Hepatocyte (in vitro differentiated cells): ENCODE measurements at regions not wholly inside any gene's neighbourhood (a gene's known extent, or its start where the extent isn't known, plus 50 kb on each side); places are given as distances from the start of the nearest gene placed in this dataset.

Experiments
- DNase-seq: peaks from one replicate; pipeline ENCODE4 v3.0.0-alpha.2; 2016; ENCODE audit warnings: low spot score
- H2AFZ ChIP-seq: fragments of 200-600 bp; sonication (generic); 2 replicates; pipeline ENCODE4 v1.6.0; 2016; ENCODE audit warnings: antibody characterized with exemption, mild to moderate bottlenecking
- H3K27ac ChIP-seq: fragments of 200-600 bp; sonication (generic); 2 replicates; pipeline ENCODE4 v1.5.1; 2016; ENCODE audit warnings: mild to moderate bottlenecking
- H3K27me3 ChIP-seq: fragments of 200-600 bp; sonication (generic); 2 replicates; pipeline ENCODE4 v1.6.1; 2016
- H3K36me3 ChIP-seq: fragments of 200-600 bp; sonication (generic); replicated peaks from 2 replicates; pipeline ENCODE4 v1.5.1; 2016; ENCODE audit warnings: low read depth; ENCODE audit not compliant: insufficient read depth
- H3K4me1 ChIP-seq: fragments of 200-600 bp; sonication (generic); 2 replicates; pipeline ENCODE4 v1.5.1; 2016; ENCODE audit warnings: mild to moderate bottlenecking, moderate library complexity; ENCODE audit not compliant: insufficient read depth
- H3K4me2 ChIP-seq: fragments of 200-600 bp; sonication (generic); 2 replicates; pipeline ENCODE4 v1.6.0; 2016
- H3K4me3 ChIP-seq: fragments of 200-600 bp; sonication (generic); 2 replicates; pipeline ENCODE4 v1.5.1; 2016; ENCODE audit warnings: mild to moderate bottlenecking
- H3K79me2 ChIP-seq: fragments of 200-600 bp; sonication (generic); 2 replicates; pipeline ENCODE4 v1.6.0; 2017; ENCODE audit warnings: mild to moderate bottlenecking
- H3K9me2 ChIP-seq: fragments of 200-600 bp; sonication (generic); replicated peaks from 2 replicates; pipeline ENCODE4 v1.6.0; 2017; ENCODE audit warnings: mild to moderate bottlenecking; ENCODE audit not compliant: insufficient read depth
- H3K9me3 ChIP-seq: fragments of 200-600 bp; sonication (generic); 2 replicates; pipeline ENCODE4 v1.5.1; 2016; ENCODE audit warnings: low read depth, mild to moderate bottlenecking
- H4K20me1 ChIP-seq: fragments of 200-600 bp; sonication (generic); 2 replicates; pipeline ENCODE4 v1.6.0; 2016; ENCODE audit warnings: mild to moderate bottlenecking; ENCODE audit not compliant: insufficient read depth, poor library complexity, severe bottlenecking
- EZH2 ChIP-seq: fragments of 200-600 bp; sonication (generic); IDR thresholded peaks from 2 replicates; pipeline ENCODE4 v1.6.1; 2016; ENCODE audit warnings: antibody characterized with exemption, mild to moderate bottlenecking, borderline replicate concordance
- EZH2phosphoT487 ChIP-seq: fragments of 200-600 bp; sonication (generic); IDR thresholded peaks from one replicate; pipeline ENCODE4 v1.6.1; 2018; ENCODE audit warnings: antibody characterized with exemption, mild to moderate bottlenecking, low read depth, moderate library complexity; ENCODE audit not compliant: unreplicated experiment, severe bottlenecking
- whole genome bisulfite sequencing: methylation state at CpG from one replicate; pipeline ENCODE4 v1.1.6; 2016; ENCODE audit warnings: low lambda C conversion rate; ENCODE audit errors: missing lambda C conversion rate; 5-methylcytosine and 5-hydroxymethylcytosine counted together
- TF ChIP-seq, protein P1 (sequence below): fragments of 200-600 bp; sonication (generic); IDR thresholded peaks from 2 replicates; pipeline ENCODE4 v1.5.1; 2016; ENCODE audit warnings: antibody characterized with exemption, mild to moderate bottlenecking; ENCODE audit not compliant: poor library complexity

DNA sequence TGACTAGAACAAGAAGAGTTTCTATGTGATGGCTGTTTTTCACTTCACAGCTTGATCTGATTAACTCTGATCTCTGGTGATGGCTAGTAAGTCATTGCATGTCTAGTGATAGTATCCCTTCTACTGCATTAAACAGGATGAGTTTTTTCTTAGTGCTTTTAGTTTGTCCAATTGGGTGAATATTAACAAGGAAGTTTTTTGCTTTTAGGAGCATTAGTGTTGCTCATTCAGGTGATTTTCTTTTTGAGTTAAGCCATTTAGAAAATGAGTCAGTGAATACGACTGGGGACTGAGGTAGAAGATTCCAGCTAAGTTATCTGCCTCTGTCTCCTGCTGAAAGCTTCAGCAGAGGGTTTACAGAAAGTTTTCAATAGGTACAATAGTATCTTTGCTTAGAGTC lies 306.7 kb downstream of the PIK3C3 start:
- Histone ChIP-seq H3K27me3 (no peaks in the 10 kb centered on the region), H3K36me3 (no peaks in the 10 kb centered on the region), H3K4me2 (no peak overlapping the region), H3K4me1 (no peaks in the 10 kb centered on the region), H3K9me3 (no peaks in the 10 kb centered on the region), H2AFZ (no peak overlapping the region), H3K79me2 (no peaks in the 10 kb centered on the region), H3K4me3 (no peak overlapping the region), H3K27ac (no peak overlapping the region), H3K9me2 (no peaks in the 10 kb centered on the region), H4K20me1 (no peaks in the 10 kb centered on the region)
- no peak for DNase-seq
- no peak for TF ChIP-seq EZH2phosphoT487
- no peak for TF ChIP-seq EZH2
- TF ChIP-seq, protein P1, sequence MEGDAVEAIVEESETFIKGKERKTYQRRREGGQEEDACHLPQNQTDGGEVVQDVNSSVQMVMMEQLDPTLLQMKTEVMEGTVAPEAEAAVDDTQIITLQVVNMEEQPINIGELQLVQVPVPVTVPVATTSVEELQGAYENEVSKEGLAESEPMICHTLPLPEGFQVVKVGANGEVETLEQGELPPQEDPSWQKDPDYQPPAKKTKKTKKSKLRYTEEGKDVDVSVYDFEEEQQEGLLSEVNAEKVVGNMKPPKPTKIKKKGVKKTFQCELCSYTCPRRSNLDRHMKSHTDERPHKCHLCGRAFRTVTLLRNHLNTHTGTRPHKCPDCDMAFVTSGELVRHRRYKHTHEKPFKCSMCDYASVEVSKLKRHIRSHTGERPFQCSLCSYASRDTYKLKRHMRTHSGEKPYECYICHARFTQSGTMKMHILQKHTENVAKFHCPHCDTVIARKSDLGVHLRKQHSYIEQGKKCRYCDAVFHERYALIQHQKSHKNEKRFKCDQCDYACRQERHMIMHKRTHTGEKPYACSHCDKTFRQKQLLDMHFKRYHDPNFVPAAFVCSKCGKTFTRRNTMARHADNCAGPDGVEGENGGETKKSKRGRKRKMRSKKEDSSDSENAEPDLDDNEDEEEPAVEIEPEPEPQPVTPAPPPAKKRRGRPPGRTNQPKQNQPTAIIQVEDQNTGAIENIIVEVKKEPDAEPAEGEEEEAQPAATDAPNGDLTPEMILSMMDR, result no peak
- 88% methylated on average over 1 of the region's 1 CpG for WGBS

DNA sequence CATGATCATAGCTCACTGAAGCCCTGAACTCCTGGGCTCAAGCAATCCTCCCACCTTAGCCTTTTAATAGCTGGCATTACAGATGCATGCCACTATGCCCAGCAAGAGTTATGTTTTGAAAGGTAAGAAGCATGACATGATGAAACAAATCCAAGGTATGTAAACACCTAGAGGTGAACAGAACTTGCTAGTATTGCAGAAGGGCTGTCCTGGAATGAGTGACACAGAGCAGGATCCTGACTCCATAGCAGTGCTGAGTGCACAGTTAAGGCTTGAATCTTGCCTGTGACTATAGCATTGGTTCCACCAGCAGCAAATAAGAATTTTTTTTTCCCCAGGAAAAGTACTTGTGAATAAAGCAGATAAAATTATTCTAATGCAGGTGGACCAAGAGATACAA lies 309.5 kb downstream of the PIK3C3 start:
- H3K9me3 ChIP-seq, result no peaks in the 10 kb centered on the region

DNA sequence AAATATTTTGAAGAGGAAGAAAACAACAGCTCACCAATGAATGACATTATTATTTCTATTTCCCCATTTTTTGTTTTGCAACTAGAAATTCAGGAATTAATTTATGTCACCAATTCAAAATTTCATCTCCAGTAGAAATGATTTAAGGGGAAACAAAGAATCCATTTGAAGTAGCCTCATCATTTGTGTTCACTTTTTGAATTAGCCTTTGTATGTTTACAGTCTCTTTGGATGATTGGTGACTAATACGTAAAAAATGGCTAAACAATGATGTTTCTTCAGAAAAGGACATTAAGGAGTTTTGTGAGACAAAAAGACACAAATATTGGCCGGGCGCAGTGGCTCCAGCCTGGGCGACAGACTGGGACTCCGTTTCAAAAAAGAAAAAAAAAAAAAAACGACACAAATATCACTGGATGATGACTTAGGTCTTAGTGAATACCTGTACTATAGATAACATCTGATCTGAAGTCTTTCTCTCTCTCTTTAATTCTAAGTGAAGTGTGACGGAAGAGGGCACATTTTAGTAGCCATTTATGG lies 313.2 kb downstream of the PIK3C3 start:
- Histone ChIP-seq H3K36me3 (no peaks in the 10 kb centered on the region), H3K4me3 (no peak overlapping the region), H3K9me3 (no peaks in the 10 kb centered on the region), H4K20me1 (no peaks in the 10 kb centered on the region), H3K27me3 (no peaks in the 10 kb centered on the region), H2AFZ (no peak overlapping the region), H3K4me2 (no peak overlapping the region), H3K27ac (no peak overlapping the region), H3K79me2 (no peaks in the 10 kb centered on the region), H3K9me2 (no peaks in the 10 kb centered on the region), H3K4me1 (no peaks in the 10 kb centered on the region)
- 63% methylated on average over 7 of the region's 7 CpGs for WGBS
- DNase-seq, result no peak
- TF ChIP-seq, protein P1, result no peak
- TF ChIP-seq EZH2, result no peak
- TF ChIP-seq EZH2phosphoT487, result no peak

More for the DNA sequence above, 309.5 kb downstream of the PIK3C3 start:
- Histone ChIP-seq H3K36me3 (no peaks in the 10 kb centered on the region), H3K27me3 (no peaks in the 10 kb centered on the region), H4K20me1 (no peaks in the 10 kb centered on the region), H2AFZ (no peak overlapping the region), H3K9me2 (no peaks in the 10 kb centered on the region), H3K4me3 (no peak overlapping the region), H3K79me2 (no peaks in the 10 kb centered on the region), H3K4me1 (no peaks in the 10 kb centered on the region), H3K27ac (no peak overlapping the region), H3K4me2 (no peak overlapping the region)
- DNase-seq, result no peak
- TF ChIP-seq, protein P1, result no peak
- TF ChIP-seq EZH2, result no peak
- no peak for TF ChIP-seq EZH2phosphoT487

DNA sequence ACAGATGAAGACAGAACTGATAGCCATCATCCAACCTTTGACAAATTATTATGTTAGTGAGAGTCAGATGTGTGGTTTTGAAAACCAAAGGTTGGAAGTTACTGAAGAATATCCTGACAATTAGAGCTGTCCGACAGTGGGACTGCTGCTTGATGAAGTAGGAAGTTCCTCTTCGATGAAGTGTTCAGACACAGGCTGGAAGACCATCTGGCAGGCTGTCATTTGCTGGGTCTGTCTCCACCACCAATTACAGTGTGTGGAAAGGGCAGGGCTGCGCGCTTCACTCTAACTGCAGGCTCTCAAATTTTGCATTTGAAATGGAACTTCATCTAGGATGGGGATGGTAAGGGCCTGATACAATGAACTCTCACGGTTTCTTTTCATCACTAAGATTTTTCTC lies 313.8 kb downstream of the PIK3C3 start:
- Histone ChIP-seq H3K9me2 (no peaks in the 10 kb centered on the region), H4K20me1 (no peaks in the 10 kb centered on the region), H3K4me1 (no peaks in the 10 kb centered on the region), H3K4me2 (no peak overlapping the region), H3K4me3 (no peak overlapping the region), H2AFZ (no peak overlapping the region), H3K9me3 (no peaks in the 10 kb centered on the region), H3K36me3 (no peaks in the 10 kb centered on the region), H3K27ac (no peak overlapping the region), H3K79me2 (no peaks in the 10 kb centered on the region), H3K27me3 (no peaks in the 10 kb centered on the region)
- DNase-seq, result no peak
- 73% methylated on average over 5 of the region's 5 CpGs for WGBS
- TF ChIP-seq, protein P1, result no peak
- TF ChIP-seq EZH2phosphoT487 (no peak), EZH2 (no peak)
